HG02981 (cell line): ENCODE measurements at regions not wholly inside any gene's neighbourhood (a gene's known extent, or its start where the extent isn't known, plus 50 kb on each side); places are given as distances from the start of the nearest gene placed in this dataset.

Experiments used
- ATAC-seq: cut with Tn5 transposase; IDR thresholded peaks from one replicate; pipeline ENCODE4 v1.9.1; 2021; ENCODE audit warnings: mild to moderate bottlenecking, moderate library complexity; ENCODE audit not compliant: unreplicated experiment

DNA sequence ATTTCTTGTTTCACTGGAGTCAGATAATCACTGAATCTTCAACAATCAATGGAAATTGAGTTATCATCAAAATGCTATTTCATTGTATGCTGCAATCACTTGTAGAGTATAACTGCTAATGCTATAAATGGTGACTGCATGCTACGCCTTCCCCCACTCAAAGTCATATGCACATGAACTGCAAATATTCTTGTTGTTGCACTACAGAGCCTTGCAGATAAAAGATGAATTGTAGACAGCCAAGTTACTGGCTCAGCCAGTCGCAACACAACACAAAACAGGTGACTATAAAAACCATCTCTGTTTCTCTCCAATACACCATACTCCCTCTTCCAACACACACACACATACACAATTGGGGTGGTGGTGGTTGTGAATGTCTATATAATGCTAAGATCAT, 171.0 kb upstream of the HMGA2 start:
- no peak for ATAC-seq

DNA sequence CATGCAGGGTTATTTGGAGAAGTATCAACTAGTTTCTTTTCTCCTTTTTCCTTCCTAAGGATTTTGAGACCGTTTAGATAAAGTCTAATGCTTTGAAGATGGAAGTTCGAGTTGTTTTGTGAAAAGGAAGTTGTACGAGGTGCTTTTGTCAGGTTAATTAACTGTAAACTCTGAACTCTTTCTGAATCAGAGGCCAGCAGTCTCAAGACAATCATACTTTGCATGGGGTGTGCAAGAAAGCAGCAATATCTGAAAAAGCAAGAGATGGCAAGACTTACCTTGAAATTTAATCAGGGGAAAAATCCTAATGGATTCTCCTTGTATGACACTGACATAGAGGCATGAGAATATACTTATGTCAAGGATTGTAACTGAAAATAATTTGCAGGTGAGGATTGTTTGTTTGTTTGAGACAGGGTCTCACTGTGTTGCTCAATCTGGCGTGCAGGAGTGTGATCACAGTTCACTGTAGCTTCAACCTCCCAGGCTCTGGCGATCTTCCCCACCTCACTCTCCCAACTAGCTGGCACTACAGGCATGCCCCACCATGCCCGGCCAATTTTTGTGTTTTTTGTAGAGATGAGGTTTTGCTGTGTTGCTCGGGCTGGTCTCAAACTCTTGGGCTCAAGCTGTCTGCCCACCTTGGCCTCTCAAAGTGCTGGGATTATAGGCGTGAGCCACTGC, 170.2 kb upstream of the HMGA2 start:
- ATAC-seq = no peak

- ATAC-seq = no peak
These were observed 169.2 kb upstream of the HMGA2 start for GRCh38 chr12:65655074-65655493.

DNA sequence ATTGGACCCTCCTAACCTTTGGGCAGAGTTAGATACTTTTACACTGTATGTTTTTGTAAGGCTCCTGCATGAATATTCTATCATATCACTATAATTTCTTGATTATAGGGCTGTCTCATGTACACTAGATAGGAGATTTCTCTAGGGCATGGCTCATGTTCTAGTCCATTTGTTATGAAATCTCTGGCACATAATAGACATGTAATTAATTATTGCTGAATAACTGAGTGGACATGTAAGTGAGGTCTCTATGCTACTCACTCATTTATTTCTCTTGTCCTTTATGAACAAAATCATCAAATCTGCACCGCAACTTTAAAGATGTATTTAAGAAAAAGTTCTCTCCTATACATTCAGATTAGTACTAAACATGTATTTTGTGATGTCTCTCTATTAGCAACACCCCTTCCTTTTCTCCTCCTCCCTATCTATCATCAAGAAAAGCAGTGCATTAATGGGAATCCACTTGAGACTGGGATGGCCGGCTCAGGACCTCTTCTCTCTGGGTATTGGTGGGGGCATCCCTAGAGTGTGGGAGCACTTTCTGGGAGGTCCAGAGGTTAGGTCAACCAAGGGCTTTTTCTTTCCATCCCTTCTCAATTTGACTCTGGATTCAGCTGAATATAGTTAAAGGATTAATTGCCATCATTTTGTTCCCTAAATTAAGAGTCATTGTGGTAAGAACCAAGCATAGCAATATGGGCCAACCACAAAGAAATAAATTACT, 168.0 kb upstream of the HMGA2 start:
- no peak for ATAC-seq

DNA sequence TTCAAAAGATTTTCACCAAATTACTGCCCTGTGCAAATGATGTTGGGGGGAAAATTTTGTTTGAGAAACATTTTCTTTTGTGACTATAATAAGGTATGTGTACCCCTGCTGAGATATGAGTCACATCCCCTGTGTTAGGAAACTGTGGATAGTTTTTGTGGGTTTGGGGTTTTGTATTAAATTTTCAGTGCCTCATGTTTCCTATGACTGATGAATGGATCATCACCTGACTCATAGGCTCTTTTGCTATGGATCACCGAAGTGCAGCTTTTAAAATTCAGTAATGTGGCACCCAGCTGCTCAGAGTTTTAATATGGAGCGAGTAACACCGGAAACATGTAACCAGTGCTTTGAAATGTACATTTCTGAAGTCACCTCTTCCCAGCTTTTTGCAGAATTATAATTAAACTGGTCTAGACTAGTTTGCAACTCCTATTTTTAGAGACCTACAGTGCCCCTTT, 167.4 kb upstream of the HMGA2 start:
- ATAC-seq = no peak

- no peak for ATAC-seq
These were observed 166.6 kb upstream of the HMGA2 start for GRCh38 chr12:65657635-65658034.

DNA sequence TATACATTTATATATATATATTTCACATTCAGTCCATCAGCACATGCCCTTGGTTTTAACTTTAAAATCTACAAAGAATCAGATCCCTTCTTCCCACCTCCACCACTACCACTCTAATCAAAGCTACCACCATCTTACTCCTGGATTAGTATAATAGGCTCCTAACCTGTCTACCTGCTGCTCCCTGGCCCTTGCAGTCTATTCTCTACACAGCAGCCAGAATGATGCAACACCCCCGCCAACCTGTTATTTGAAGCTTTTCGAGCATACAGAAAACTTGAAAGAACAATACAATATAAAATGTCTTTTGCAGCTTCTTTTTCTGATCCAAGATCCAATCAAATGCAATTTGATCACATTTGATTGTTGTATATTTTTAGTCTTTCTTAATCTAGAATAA, 165.9 kb upstream of the HMGA2 start:
- no peak for ATAC-seq

GRCh38 chr12:65659681-65660080, 164.6 kb upstream of the HMGA2 start:
- no peak for ATAC-seq

DNA sequence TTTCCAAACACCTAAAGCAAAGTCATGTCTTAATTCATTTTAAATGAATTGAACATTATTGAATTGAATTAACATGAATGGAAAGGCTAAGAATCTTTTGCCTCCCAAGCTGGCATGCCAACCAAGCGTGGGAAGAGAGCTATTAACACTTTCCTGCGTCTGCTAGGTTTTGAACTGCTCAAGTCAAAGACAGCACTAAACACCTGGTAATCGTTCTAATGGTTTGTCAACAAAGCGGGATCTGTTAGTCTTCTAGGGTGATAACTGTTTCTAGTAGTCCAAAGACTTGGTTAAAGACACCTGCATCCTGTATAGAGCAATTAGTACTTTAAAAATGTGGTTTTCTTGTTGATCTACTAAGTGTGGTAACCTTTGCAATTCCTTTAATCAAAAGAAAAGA, 164.2 kb upstream of the HMGA2 start:
- ATAC-seq = no peak

GRCh38 chr12:65660836-65661235, 163.4 kb upstream of the HMGA2 start:
- no peak for ATAC-seq

DNA sequence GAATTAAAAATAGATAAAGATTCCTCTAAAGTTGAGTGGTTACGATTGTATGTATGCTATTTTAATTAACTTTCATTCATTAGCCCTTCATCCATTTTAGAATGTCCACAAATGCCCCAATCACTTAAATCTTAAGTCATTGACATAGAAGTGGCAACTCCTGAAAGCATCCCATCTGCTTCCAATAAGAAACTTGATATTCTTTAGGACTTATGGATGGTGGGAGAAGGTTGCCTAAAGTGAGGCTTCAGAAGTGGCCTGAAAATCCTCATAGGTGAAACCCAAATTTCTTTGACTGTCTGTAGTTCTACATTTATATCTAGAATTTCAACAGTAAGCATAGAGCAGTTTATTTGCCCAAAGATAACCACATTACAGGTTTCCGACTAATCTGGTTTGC, 161.7 kb upstream of the HMGA2 start:
- ATAC-seq = no peak

GRCh38 chr12:65663097-65663496, 161.2 kb upstream of the HMGA2 start:
- ATAC-seq = no peak

DNA sequence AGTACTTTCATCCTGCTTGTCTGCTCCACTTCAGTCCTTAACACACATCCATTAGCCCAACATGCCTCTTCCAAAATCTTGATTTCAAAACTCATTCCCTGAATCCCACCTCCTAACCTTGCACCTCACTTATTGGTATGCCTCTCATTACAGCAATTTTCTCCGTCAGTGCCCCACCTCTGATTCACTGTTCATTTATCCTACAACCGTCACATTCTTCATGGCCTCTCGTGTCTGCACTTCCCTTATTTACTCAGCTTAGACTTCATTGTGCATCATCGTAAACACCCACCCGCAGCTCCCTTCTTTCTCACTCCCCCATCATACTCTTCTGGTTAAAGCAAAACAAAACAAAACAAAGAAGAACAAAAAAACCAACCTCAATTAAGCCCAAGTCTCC, 160.6 kb upstream of the HMGA2 start:
- ATAC-seq = no peak

- ATAC-seq = no peak
These were observed 159.5 kb upstream of the HMGA2 start for GRCh38 chr12:65664715-65665250.

GRCh38 chr12:65665817-65666216, 158.5 kb upstream of the HMGA2 start:
- no peak for ATAC-seq

- no peak for ATAC-seq
These were observed 157.4 kb upstream of the HMGA2 start for GRCh38 chr12:65666876-65667275.

GRCh38 chr12:65667932-65668331, 156.4 kb upstream of the HMGA2 start:
- no peak for ATAC-seq

DNA sequence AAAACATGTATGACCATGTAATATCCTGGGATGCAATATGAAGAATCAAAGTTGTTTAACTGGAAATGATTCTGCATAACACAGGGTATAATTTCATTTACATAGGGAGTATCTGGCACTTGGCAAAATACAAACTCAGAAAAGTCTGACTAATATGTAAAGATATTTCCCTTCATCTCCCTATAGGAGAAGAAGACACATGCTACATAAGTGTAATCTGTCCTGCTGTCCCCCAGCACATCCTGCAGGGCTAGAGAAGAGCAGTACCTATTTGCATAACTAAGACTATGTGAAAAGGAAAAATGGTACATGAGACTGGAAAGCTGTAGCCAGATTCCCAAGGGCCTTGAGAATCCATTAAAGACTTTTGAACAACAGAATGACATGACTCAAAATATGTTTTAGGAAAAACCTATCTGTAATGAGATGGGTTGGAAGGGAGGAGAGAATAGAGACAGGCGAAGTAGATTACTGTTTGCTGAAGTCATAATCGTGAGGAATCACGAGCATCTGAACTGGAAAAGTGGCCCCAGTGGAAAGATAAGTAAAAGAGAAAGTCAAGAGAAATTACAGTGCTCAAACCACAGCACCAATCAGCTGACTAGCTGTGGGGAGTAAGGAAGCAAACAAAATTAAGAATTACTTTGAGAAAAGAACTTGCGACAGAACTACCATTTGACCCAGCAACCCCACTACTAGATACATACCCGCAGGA, 155.1 kb upstream of the HMGA2 start:
- ATAC-seq = no peak

- no peak for ATAC-seq
These were observed 153.5 kb upstream of the HMGA2 start for GRCh38 chr12:65670775-65671174.

- no peak for ATAC-seq
These were observed 151.8 kb upstream of the HMGA2 start for GRCh38 chr12:65672441-65672840.

DNA sequence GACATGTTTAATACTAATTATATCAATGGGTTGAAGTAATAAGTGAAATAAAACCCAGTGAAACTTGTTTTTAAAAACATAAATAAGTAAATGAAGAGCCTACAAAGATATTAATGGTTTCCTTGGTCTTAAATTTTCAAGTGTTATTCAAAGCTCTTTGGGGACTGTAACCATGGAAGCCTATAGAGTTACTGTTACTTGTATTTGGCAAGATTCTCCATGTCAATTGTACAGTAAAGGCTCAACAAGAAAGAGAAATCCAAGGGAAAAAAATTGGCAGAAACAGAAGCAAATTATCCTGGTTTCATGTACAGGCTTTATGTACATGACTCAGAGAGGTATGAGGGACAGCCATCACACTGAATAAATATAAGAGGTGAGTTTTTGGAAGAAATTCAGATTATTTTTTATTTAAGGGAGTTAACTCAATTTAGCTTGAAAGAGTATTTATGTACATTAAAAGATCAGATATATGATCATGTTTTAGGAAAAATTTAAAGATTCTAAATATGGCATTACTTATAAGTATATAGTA, 151.1 kb upstream of the HMGA2 start:
- no peak for ATAC-seq
